Keratinocyte (primary cell): ENCODE measurements at regions not wholly inside any gene's neighbourhood (a gene's known extent, or its start where the extent isn't known, plus 50 kb on each side); places are given as distances from the start of the nearest gene placed in this dataset.

Source experiments
- DNase-seq: peaks from one replicate; pipeline ENCODE4 v3.0.0-alpha.2; 2011; ENCODE audit warnings: low read depth, missing footprints, low spot score
- FAIRE-seq: peaks from 2 replicates; lab custom pipeline; 2011; peaks lifted over from hg19 to GRCh38; lab: Jason Lieb, UNC
- H2AFZ ChIP-seq: 2 replicates; pipeline ENCODE4 v1.6.0; 2012; ENCODE audit warnings: low read length, control low read depth, inconsistent platforms; ENCODE audit not compliant: control insufficient read depth
- H3K27ac ChIP-seq: 2 replicates; pipeline ENCODE4 v1.5.1; 2011; ENCODE audit warnings: low read length; ENCODE audit not compliant: control insufficient read depth, insufficient read depth
- H3K27me3 ChIP-seq: 3 replicates; pipeline ENCODE4 v1.6.0; 2011; ENCODE audit warnings: low read length; ENCODE audit not compliant: control insufficient read depth, insufficient read depth; ENCODE audit errors: extremely low read depth
- H3K36me3 ChIP-seq, 2 experiments: 2 replicates in 1 of 2; 3 replicates in 1 of 2; pipeline ENCODE4 v1.5.1; 2011; ENCODE audit warnings: low read length in 2 of 2, mild to moderate bottlenecking in 1 of 2; ENCODE audit not compliant: control insufficient read depth in 2 of 2, insufficient read depth in 2 of 2; ENCODE audit errors: extremely low read depth in 1 of 2
- H3K4me1 ChIP-seq: 3 replicates; pipeline ENCODE4 v1.5.1; 2011; ENCODE audit warnings: low read length; ENCODE audit not compliant: control insufficient read depth, insufficient read depth; ENCODE audit errors: extremely low read depth
- H3K4me2 ChIP-seq: 3 replicates; pipeline ENCODE4 v1.6.0; 2011; ENCODE audit warnings: low read depth, low read length; ENCODE audit not compliant: control insufficient read depth, insufficient read depth; ENCODE audit errors: extremely low read depth
- H3K4me3 ChIP-seq, 3 experiments: fragments of 200-600 bp in 1 of 3; sonication (generic) in 1 of 3; 2 replicates in 2 of 3; 3 replicates in 1 of 3; pipeline ENCODE4 v1.5.1; 2011 to 2016; ENCODE audit warnings: low read length in 3 of 3, mild to moderate bottlenecking in 3 of 3, control low read depth in 2 of 3, inconsistent platforms in 1 of 3, low read depth in 1 of 3, mixed read lengths in 1 of 3, mixed run types in 1 of 3, moderate library complexity in 1 of 3; ENCODE audit not compliant: control insufficient read depth in 2 of 3, insufficient read depth in 2 of 3; ENCODE audit errors: extremely low read depth in 1 of 3
- H3K79me2 ChIP-seq: 2 replicates; pipeline ENCODE4 v1.6.0; 2012; ENCODE audit warnings: low read length; ENCODE audit not compliant: control insufficient read depth, insufficient read depth
- H3K9ac ChIP-seq: 3 replicates; pipeline ENCODE4 v1.6.0; 2011; ENCODE audit warnings: low read length; ENCODE audit not compliant: control insufficient read depth, insufficient read depth; ENCODE audit errors: extremely low read depth
- H3K9me1 ChIP-seq: 3 replicates; pipeline ENCODE4 v1.6.0; 2011; ENCODE audit warnings: low read length; ENCODE audit not compliant: control insufficient read depth, insufficient read depth; ENCODE audit errors: extremely low read depth
- H3K9me3 ChIP-seq: 2 replicates; pipeline ENCODE4 v1.5.1; 2012; ENCODE audit warnings: low read depth, low read length; ENCODE audit not compliant: control insufficient read depth
- H4K20me1 ChIP-seq: 3 replicates; pipeline ENCODE4 v1.6.0; 2011; ENCODE audit warnings: low read length; ENCODE audit not compliant: control insufficient read depth, insufficient read depth; ENCODE audit errors: extremely low read depth
- CTCF ChIP-seq, 3 experiments: IDR thresholded peaks in 1 of 3; conservative IDR thresholded peaks in 1 of 3; optimal IDR thresholded peaks in 1 of 3; 2 replicates in 2 of 3; 3 replicates in 1 of 3; pipeline versions ENCODE3 to v1.5.1; 2011; ENCODE audit warnings: low read length in 3 of 3, mild to moderate bottlenecking in 3 of 3, moderate library complexity in 2 of 3, control low read depth in 1 of 3, inconsistent platforms in 1 of 3; ENCODE audit not compliant: insufficient read depth in 2 of 3; ENCODE audit errors: extremely low read depth in 1 of 3
- EZH2 ChIP-seq: IDR thresholded peaks from one replicate; pipeline ENCODE4 v1.6.1; 2012; ENCODE audit warnings: inconsistent platforms, mild to moderate bottlenecking, low read length, moderate library complexity
- dilution Hi-C: fragments of 300-500 bp; cut with MboI; formaldehyde crosslinking; loops from one replicate; pipeline ENCODE4 v1.7.0; 2020; ENCODE audit warnings: low sequenced_read_pairs; ENCODE audit not compliant: extremely low pct_ligation_motif_present

DNA sequence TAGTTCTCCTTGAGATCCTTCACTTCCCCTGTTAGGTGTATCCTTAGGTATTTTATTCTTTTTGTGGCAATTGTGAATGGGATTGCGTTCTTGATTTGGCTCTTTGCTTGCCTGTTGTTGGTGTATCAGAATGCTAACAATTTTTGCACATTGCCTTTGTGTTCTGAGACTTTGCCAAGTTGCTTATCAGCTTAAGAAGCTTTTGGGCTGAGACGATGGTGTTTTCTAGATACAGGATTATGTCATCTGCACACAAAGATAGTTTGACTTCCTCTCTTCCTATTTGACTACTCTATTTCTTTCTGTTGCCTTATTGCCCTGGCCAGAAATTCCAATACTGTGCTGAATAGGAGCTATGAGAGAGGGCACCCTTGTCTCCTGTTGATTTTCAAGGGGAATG lies 609.4 kb upstream of the COX7C start:
- Histone ChIP-seq H3K4me2 (no peak overlapping the region), H3K27ac (no peak overlapping the region), H3K9me3 (no peaks in the 10 kb centered on the region), H4K20me1 (no peaks in the 10 kb centered on the region), H3K36me3 (no peaks in the 10 kb centered on the region), H2AFZ (no peak overlapping the region), H3K4me3 (no peak overlapping the region), H3K4me1 (no peaks in the 10 kb centered on the region), H3K9ac (no peak overlapping the region), H3K27me3 (no peaks in the 10 kb centered on the region), H3K79me2 (no peaks in the 10 kb centered on the region), H3K9me1 (no peaks in the 10 kb centered on the region)
- DNase-seq (no peak), FAIRE-seq (no peak)
- no peak for TF ChIP-seq EZH2
- TF ChIP-seq CTCF (optimal IDR thresholded peaks at IDR 0.05 in 1 of 3, IDR thresholded peaks at IDR 0.05 in 1 of 3, conservative IDR thresholded peaks at IDR 0.05 in 1 of 3; ENCODE audit: extremely low read depth in 1 of 3, insufficient read depth in 2 of 3, low read length in 3 of 3) = no peak
- dilution Hi-C loops = no loop called here

DNA sequence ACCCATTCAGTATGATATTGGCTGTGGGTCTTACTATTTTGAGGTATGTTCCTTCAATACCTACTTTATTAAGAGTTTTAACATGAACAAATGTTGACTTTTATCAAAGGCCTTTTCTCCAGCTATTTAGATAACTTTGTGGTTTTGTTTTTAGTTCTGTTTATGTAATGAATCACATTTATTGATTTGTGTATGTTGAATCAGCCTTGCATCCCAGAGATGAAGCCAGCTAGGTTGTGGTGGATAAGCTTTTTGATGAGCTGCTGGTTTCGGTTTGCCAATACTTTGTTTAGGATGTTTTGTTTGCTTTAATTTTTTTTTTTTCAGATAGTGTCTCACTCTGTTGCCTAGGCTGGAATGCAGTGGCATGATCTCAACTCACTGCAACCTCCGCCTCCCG lies 609.0 kb upstream of the COX7C start:
- no peaks in the 10 kb centered on the region for H3K4me1 ChIP-seq
- H3K4me3 ChIP-seq = no peak overlapping the region
- no peak overlapping the region for H3K27ac ChIP-seq
- H2AFZ ChIP-seq = no peak overlapping the region
- dilution Hi-C loops = no loop called here
- H3K79me2 ChIP-seq = no peaks in the 10 kb centered on the region
- H3K9me3 ChIP-seq = no peaks in the 10 kb centered on the region
- no peaks in the 10 kb centered on the region for H4K20me1 ChIP-seq
- no peaks in the 10 kb centered on the region for H3K27me3 ChIP-seq
- no peak for DNase-seq
- H3K36me3 ChIP-seq = no peaks in the 10 kb centered on the region
- no peak overlapping the region for H3K9ac ChIP-seq
- H3K9me1 ChIP-seq = no peaks in the 10 kb centered on the region
- no peak for FAIRE-seq
- no peak for TF ChIP-seq CTCF (optimal IDR thresholded peaks at IDR 0.05 in 1 of 3, IDR thresholded peaks at IDR 0.05 in 1 of 3, conservative IDR thresholded peaks at IDR 0.05 in 1 of 3; ENCODE audit: extremely low read depth in 1 of 3, insufficient read depth in 2 of 3, low read length in 3 of 3)
- no peak for TF ChIP-seq EZH2
- no peak overlapping the region for H3K4me2 ChIP-seq
